ENCODE measurements at regions not wholly inside any gene's neighbourhood (a gene's known extent, or its start where the extent isn't known, plus 50 kb on each side); places are given as distances from the start of the nearest gene placed in this dataset.

DNA sequence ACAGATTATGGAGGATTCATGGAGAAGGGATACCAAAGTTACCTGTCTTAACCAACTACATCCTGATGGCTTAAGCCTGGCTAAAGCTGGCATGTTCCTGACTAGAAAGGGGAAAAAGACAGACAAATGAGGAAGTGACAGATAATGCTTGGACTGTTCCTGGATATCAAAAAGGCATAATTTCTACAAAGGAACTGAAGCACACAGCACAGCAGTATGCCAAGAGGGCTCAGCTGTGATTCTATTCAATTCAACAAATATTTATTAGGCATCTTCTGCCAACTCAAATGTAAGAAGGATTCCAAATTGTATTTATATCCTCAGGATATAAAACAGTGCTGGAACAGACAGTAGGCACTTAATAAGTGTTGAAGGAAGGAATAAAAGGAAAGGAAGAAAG lies 59.5 kb downstream of the KLF12 start:
- Mint-ChIP-seq H3K27me3 (no peaks in the 10 kb centered on the region), H3K4me3 (ENCODE audit: low read depth) (no peak overlapping the region), H3K36me3 (ENCODE audit: insufficient read depth) (peaks cover 4% of the 10 kb centered on the region), H3K27ac (peak overlapping the region; percentile 72), H3K9me3 (ENCODE audit: low read depth) (peaks cover 3% of the 10 kb centered on the region), H3K4me1 (ENCODE audit: low read depth) (peaks cover 3% of the 10 kb centered on the region)
- TF ChIP-seq, protein P1, sequence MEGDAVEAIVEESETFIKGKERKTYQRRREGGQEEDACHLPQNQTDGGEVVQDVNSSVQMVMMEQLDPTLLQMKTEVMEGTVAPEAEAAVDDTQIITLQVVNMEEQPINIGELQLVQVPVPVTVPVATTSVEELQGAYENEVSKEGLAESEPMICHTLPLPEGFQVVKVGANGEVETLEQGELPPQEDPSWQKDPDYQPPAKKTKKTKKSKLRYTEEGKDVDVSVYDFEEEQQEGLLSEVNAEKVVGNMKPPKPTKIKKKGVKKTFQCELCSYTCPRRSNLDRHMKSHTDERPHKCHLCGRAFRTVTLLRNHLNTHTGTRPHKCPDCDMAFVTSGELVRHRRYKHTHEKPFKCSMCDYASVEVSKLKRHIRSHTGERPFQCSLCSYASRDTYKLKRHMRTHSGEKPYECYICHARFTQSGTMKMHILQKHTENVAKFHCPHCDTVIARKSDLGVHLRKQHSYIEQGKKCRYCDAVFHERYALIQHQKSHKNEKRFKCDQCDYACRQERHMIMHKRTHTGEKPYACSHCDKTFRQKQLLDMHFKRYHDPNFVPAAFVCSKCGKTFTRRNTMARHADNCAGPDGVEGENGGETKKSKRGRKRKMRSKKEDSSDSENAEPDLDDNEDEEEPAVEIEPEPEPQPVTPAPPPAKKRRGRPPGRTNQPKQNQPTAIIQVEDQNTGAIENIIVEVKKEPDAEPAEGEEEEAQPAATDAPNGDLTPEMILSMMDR (IDR thresholded peaks at IDR 0.05; ENCODE audit: unreplicated experiment): no peak
- DNase-seq (ENCODE audit: low spot score, unreplicated experiment): no peak

DNA sequence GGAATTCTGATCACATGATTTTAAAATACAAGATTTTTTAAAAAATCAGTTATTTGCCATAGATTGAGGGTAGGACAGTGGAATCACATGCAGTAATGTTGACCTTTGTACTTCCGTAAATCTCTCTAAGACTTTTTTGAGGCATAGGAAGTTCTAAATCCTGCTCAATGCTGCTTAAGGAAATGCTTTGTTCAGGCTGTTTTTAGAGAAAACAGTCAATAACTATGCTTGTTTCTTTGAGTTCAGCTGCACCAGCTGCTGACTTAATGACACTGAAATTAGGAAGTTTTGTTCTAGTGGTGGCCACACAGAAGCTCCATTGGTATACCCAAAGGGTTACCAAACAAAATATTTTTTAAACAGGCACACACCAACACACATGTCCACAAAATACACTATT lies 60.9 kb downstream of the KLF12 start:
- DNase-seq (ENCODE audit: low spot score, unreplicated experiment): no peak
- H3K4me1 Mint-ChIP-seq (ENCODE audit: low read depth): peaks cover 3% of the 10 kb centered on the region
- TF ChIP-seq, protein P1 (IDR thresholded peaks at IDR 0.05; ENCODE audit: unreplicated experiment): no peak
- peaks cover 3% of the 10 kb centered on the region for H3K9me3 Mint-ChIP-seq (ENCODE audit: low read depth)
- no peak overlapping the region for H3K27ac Mint-ChIP-seq
- H3K27me3 Mint-ChIP-seq: no peaks in the 10 kb centered on the region
- H3K4me3 Mint-ChIP-seq (ENCODE audit: low read depth): no peak overlapping the region
- H3K36me3 Mint-ChIP-seq (ENCODE audit: insufficient read depth): peaks cover 4% of the 10 kb centered on the region

DNA sequence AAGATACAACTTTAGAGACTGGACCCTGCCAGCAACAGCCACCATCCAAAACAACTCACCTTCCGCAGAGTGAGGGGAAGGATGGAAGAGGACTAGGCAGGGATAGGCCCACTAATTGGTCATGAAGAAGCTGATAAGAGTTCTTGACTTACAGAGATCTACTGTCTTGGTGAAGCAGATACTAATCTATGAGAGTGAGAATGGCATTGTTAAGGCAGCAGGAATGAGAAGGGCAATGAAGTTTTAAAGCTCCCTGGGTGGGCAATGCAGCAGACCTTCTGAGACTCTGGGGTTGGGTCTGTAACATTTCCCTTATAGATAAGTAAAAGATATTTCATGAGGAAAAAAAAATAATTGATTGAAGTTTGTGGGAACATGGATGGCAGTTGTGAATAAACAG lies 63.7 kb downstream of the KLF12 start:
- Mint-ChIP-seq H3K4me1 (ENCODE audit: low read depth) (peaks cover under 1% of the 10 kb centered on the region), H3K27me3 (no peaks in the 10 kb centered on the region), H3K9me3 (ENCODE audit: low read depth) (peaks cover 3% of the 10 kb centered on the region), H3K4me3 (ENCODE audit: low read depth) (no peak overlapping the region), H3K36me3 (ENCODE audit: insufficient read depth) (peaks cover 4% of the 10 kb centered on the region), H3K27ac (peak overlapping the region; percentile 66)
- TF ChIP-seq, protein P1 (IDR thresholded peaks at IDR 0.05; ENCODE audit: unreplicated experiment): no peak
- no peak for DNase-seq (ENCODE audit: low spot score, unreplicated experiment)

DNA sequence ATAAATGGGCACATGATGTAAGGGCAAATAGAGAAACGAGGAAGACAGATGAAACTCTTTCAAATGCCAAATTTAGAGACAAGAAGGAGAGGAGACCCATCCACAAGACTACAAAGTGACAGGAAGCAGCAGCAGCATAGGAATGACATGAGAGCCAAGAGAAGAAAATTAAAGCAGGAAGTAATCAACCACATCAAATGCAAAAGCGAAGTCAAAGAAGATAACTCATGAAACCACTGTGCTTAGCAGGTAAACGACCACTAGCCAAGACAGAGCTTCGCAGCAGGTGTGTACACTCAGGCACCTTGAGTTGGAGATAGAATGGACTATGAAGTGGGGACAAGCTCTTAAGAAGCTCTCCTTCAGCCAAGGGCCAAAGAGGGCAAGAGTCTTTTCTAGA lies 64.1 kb downstream of the KLF12 start:
- Mint-ChIP-seq H3K27ac (no peak overlapping the region), H3K9me3 (ENCODE audit: low read depth) (peaks cover 3% of the 10 kb centered on the region), H3K36me3 (ENCODE audit: insufficient read depth) (peaks cover 4% of the 10 kb centered on the region), H3K4me3 (ENCODE audit: low read depth) (no peak overlapping the region), H3K27me3 (no peaks in the 10 kb centered on the region), H3K4me1 (ENCODE audit: low read depth) (no peaks in the 10 kb centered on the region)
- TF ChIP-seq, protein P1 (IDR thresholded peaks at IDR 0.05; ENCODE audit: unreplicated experiment): no peak
- DNase-seq (ENCODE audit: low spot score, unreplicated experiment): no peak

DNA sequence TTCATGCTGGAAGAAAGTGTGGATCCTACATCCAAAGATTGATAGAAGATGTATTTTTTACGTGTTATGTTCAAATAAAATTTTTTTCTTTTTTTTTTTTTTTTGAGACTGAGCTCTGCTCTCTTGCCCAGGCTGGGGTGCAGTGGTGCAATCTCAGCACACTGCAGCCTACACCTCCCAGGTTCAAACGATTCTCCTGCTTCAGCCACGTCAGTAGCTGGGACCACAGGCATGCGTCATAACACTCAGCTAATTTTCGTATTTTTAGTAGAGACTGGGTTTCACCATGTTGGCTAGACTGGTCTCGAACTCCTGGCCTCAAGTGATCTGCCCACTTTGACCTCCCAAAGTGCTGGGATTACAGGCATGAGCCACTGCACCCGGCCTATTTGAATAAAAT lies 65.7 kb downstream of the KLF12 start:
- H3K27me3 Mint-ChIP-seq: no peaks in the 10 kb centered on the region
- DNase-seq (ENCODE audit: low spot score, unreplicated experiment): no peak
- peaks cover 3% of the 10 kb centered on the region for H3K9me3 Mint-ChIP-seq (ENCODE audit: low read depth)
- no peak overlapping the region for H3K27ac Mint-ChIP-seq
- H3K4me3 Mint-ChIP-seq (ENCODE audit: low read depth): no peak overlapping the region
- peaks cover 4% of the 10 kb centered on the region for H3K36me3 Mint-ChIP-seq (ENCODE audit: insufficient read depth)
- TF ChIP-seq, protein P1 (IDR thresholded peaks at IDR 0.05; ENCODE audit: unreplicated experiment): no peak
- H3K4me1 Mint-ChIP-seq (ENCODE audit: low read depth): no peaks in the 10 kb centered on the region

Data from progenitor cell of endocrine pancreas (in vitro differentiated cells).